GM23248 (cell line): ENCODE measurements at regions not wholly inside any gene's neighbourhood (a gene's known extent, or its start where the extent isn't known, plus 50 kb on each side); places are given as distances from the start of the nearest gene placed in this dataset.

ENCODE experiments used
- DNase-seq: peaks from one replicate; pipeline ENCODE4 v3.0.0-alpha.2; 2015
- H2AFZ ChIP-seq: fragments of 200-600 bp; sonication (generic); 2 replicates; pipeline ENCODE4 v1.6.1; 2016; ENCODE audit warnings: antibody characterized with exemption
- H3F3A ChIP-seq: fragments of 200-600 bp; sonication (generic); 2 replicates; pipeline ENCODE4 v1.6.1; 2016; ENCODE audit warnings: mild to moderate bottlenecking, antibody characterized with exemption, mixed run types; ENCODE audit not compliant: insufficient read depth
- H3K27ac ChIP-seq: fragments of 200-600 bp; sonication (generic); 2 replicates; pipeline ENCODE4 v1.5.1; 2016; ENCODE audit warnings: mild to moderate bottlenecking
- H3K27me3 ChIP-seq: fragments of 200-600 bp; sonication (generic); replicated peaks from 2 replicates; pipeline ENCODE4 v1.6.1; 2016; ENCODE audit warnings: mild to moderate bottlenecking; ENCODE audit not compliant: insufficient read depth
- H3K36me3 ChIP-seq: fragments of 200-600 bp; sonication (generic); 2 replicates; pipeline ENCODE4 v1.6.1; 2016; ENCODE audit warnings: low read depth, mild to moderate bottlenecking
- H3K4me1 ChIP-seq: fragments of 200-600 bp; sonication (generic); 2 replicates; pipeline ENCODE4 v1.6.1; 2016; ENCODE audit warnings: mild to moderate bottlenecking; ENCODE audit not compliant: insufficient read depth
- H3K4me2 ChIP-seq: fragments of 200-600 bp; sonication (generic); one replicate; pipeline ENCODE4 v1.6.1; 2016; ENCODE audit warnings: mild to moderate bottlenecking; ENCODE audit not compliant: unreplicated experiment
- H3K4me3 ChIP-seq: fragments of 200-600 bp; sonication (generic); 2 replicates; pipeline ENCODE4 v1.5.1; 2016; ENCODE audit warnings: mild to moderate bottlenecking
- H3K79me2 ChIP-seq: fragments of 200-600 bp; sonication (generic); 2 replicates; pipeline ENCODE4 v1.6.1; 2016; ENCODE audit warnings: mild to moderate bottlenecking; ENCODE audit not compliant: insufficient read depth
- H3K9ac ChIP-seq: fragments of 200-600 bp; sonication (generic); 2 replicates; pipeline ENCODE4 v1.6.1; 2016; ENCODE audit warnings: mild to moderate bottlenecking
- H3K9me2 ChIP-seq: fragments of 200-600 bp; sonication (generic); 2 replicates; pipeline ENCODE4 v1.6.1; 2016; ENCODE audit warnings: mixed run types, mild to moderate bottlenecking, moderate library complexity; ENCODE audit not compliant: insufficient read depth
- H3K9me3 ChIP-seq: fragments of 200-600 bp; sonication (generic); one replicate; pipeline ENCODE4 v1.6.1; 2017; ENCODE audit warnings: low read depth
- H4K20me1 ChIP-seq: fragments of 200-600 bp; sonication (generic); 2 replicates; pipeline ENCODE4 v1.6.0; 2016; ENCODE audit not compliant: insufficient read depth
- EZH2 ChIP-seq: fragments of 200-600 bp; sonication (generic); IDR thresholded peaks from 2 replicates; pipeline ENCODE4 v1.6.1; 2018; ENCODE audit warnings: antibody characterized with exemption, mild to moderate bottlenecking; ENCODE audit not compliant: insufficient read depth, poor library complexity, severe bottlenecking
- EZH2phosphoT487 ChIP-seq: fragments of 200-600 bp; sonication (generic); IDR thresholded peaks from 2 replicates; pipeline ENCODE4 v1.6.1; 2018; ENCODE audit warnings: antibody characterized with exemption, moderate library complexity, mild to moderate bottlenecking, low read depth; ENCODE audit not compliant: insufficient read depth
- WGBS, 2 experiments: methylation state at CpG; one replicate each; pipeline ENCODE4 v1.1.6; 2015 to 2017; ENCODE audit warnings: low lambda C conversion rate in 2 of 2, low coverage in 1 of 2; ENCODE audit errors: missing lambda C conversion rate in 2 of 2; 5-methylcytosine and 5-hydroxymethylcytosine counted together
- in situ Hi-C: fragments of 300-500 bp; cut with MboI; formaldehyde crosslinking; loops from 2 replicates; pipeline ENCODE4 v1.15.0; 2020

GRCh38 chr14:87643005-87643404, 350.0 kb downstream of the GALC start:
- H3K9me2 ChIP-seq, result no peaks in the 10 kb centered on the region
- WGBS, 2 experiments, result 1 to 4% methylated on average over 4 of the region's 4 CpGs
- peak; percentile 10 for DNase-seq
- H4K20me1 ChIP-seq, result no peaks in the 10 kb centered on the region
- H3K4me3 ChIP-seq, result no peak overlapping the region
- H3K9me3 ChIP-seq, result no peaks in the 10 kb centered on the region
- no peak overlapping the region for H2AFZ ChIP-seq
- H3K9ac ChIP-seq, result no peak overlapping the region
- H3K27ac ChIP-seq, result no peak overlapping the region
- no peak overlapping the region for H3K4me2 ChIP-seq
- no peaks in the 10 kb centered on the region for H3K79me2 ChIP-seq
- H3K27me3 ChIP-seq, result no peaks in the 10 kb centered on the region
- no peak for TF ChIP-seq EZH2
- no peak for TF ChIP-seq EZH2phosphoT487
- no peaks in the 10 kb centered on the region for H3K4me1 ChIP-seq
- no peaks in the 10 kb centered on the region for H3K36me3 ChIP-seq
- no peaks in the 10 kb centered on the region for H3F3A ChIP-seq
- in situ Hi-C loops, result no loop called here

GRCh38 chr14:87640553-87640952, 352.4 kb downstream of the GALC start:
- H3K27me3 ChIP-seq, result no peaks in the 10 kb centered on the region
- H3K36me3 ChIP-seq, result no peaks in the 10 kb centered on the region
- DNase-seq, result no peak

GRCh38 chr14:87638196-87638595, 354.8 kb downstream of the GALC start:
- Histone ChIP-seq H3K4me1 (no peaks in the 10 kb centered on the region), H3K9ac (no peak overlapping the region), H4K20me1 (no peaks in the 10 kb centered on the region), H3K79me2 (no peaks in the 10 kb centered on the region), H3K4me2 (no peak overlapping the region), H3K4me3 (no peak overlapping the region), H3K9me2 (no peaks in the 10 kb centered on the region), H3K27ac (no peak overlapping the region), H3K9me3 (no peaks in the 10 kb centered on the region), H2AFZ (no peak overlapping the region), H3K27me3 (no peaks in the 10 kb centered on the region), H3F3A (no peaks in the 10 kb centered on the region), H3K36me3 (no peaks in the 10 kb centered on the region)
- in situ Hi-C loops, result no loop called here
- DNase-seq, result no peak
- WGBS, 2 experiments, result 37 to 48% methylated on average over 3 of the region's 3 CpGs
- TF ChIP-seq EZH2phosphoT487 (no peak), EZH2 (no peak)

More at GRCh38 chr14:87640553-87640952, 352.4 kb downstream of the GALC start:
- H3K9me2 ChIP-seq, result no peaks in the 10 kb centered on the region
- no peaks in the 10 kb centered on the region for H3F3A ChIP-seq
- H4K20me1 ChIP-seq, result no peaks in the 10 kb centered on the region
- no peaks in the 10 kb centered on the region for H3K9me3 ChIP-seq
- H3K4me2 ChIP-seq, result no peak overlapping the region
- H3K4me3 ChIP-seq, result no peak overlapping the region
- H3K9ac ChIP-seq, result no peak overlapping the region
- no peaks in the 10 kb centered on the region for H3K79me2 ChIP-seq
- no peaks in the 10 kb centered on the region for H3K4me1 ChIP-seq
- no peak overlapping the region for H3K27ac ChIP-seq
- in situ Hi-C loops, result no loop called here
- TF ChIP-seq EZH2, result no peak
- no peak for TF ChIP-seq EZH2phosphoT487
- H2AFZ ChIP-seq, result no peak overlapping the region

GRCh38 chr14:87635442-87635841, 357.5 kb downstream of the GALC start:
- Histone ChIP-seq H2AFZ (no peak overlapping the region), H4K20me1 (no peaks in the 10 kb centered on the region), H3K9me3 (no peaks in the 10 kb centered on the region), H3K79me2 (no peaks in the 10 kb centered on the region), H3K4me2 (no peak overlapping the region), H3K27me3 (no peaks in the 10 kb centered on the region), H3F3A (no peaks in the 10 kb centered on the region), H3K27ac (no peak overlapping the region), H3K9ac (no peak overlapping the region), H3K4me3 (no peak overlapping the region), H3K9me2 (no peaks in the 10 kb centered on the region), H3K36me3 (no peaks in the 10 kb centered on the region), H3K4me1 (no peaks in the 10 kb centered on the region)
- no peak for TF ChIP-seq EZH2phosphoT487
- no peak for TF ChIP-seq EZH2
- 38 to 43% methylated on average over 3 of the region's 3 CpGs for WGBS, 2 experiments
- in situ Hi-C loops, result no loop called here
- DNase-seq, result no peak

- Histone ChIP-seq H3K36me3 (no peaks in the 10 kb centered on the region), H3K4me2 (no peak overlapping the region), H2AFZ (no peak overlapping the region), H3K79me2 (no peaks in the 10 kb centered on the region), H3K27me3 (no peaks in the 10 kb centered on the region), H3K4me1 (no peaks in the 10 kb centered on the region), H3K9me3 (no peaks in the 10 kb centered on the region), H3F3A (no peaks in the 10 kb centered on the region), H3K9ac (no peak overlapping the region), H3K27ac (no peak overlapping the region), H4K20me1 (no peaks in the 10 kb centered on the region), H3K4me3 (no peak overlapping the region), H3K9me2 (no peaks in the 10 kb centered on the region)
- no peak for TF ChIP-seq EZH2
- TF ChIP-seq EZH2phosphoT487, result no peak
- DNase-seq, result no peak
- 41 to 50% methylated on average over 4 of the region's 4 CpGs for WGBS, 2 experiments
- in situ Hi-C loops, result no loop called here
Measured at GRCh38 chr14:87632796-87633195, 360.2 kb downstream of the GALC start.
